Right atrium auricular region (tissue), 2 donors: ENCODE measurements at regions not wholly inside any gene's neighbourhood (a gene's known extent, or its start where the extent isn't known, plus 50 kb on each side); places are given as distances from the start of the nearest gene placed in this dataset.

Experiments
- DNase-seq: peaks from one replicate; pipeline ENCODE4 v3.0.0-alpha.2; 2019; ENCODE audit warnings: low spot score
- H3K27ac ChIP-seq, 2 donors: fragments of 200-600 bp; sonication (generic); 1 replicate in 1 of 2; 2 replicates in 1 of 2; pipeline ENCODE4 v1.5.1; 2016 to 2019
- H3K27me3 ChIP-seq, 2 donors: fragments of 200-600 bp; sonication (generic); one replicate each; pipeline versions ENCODE4 v1.5.1 to v1.6.0; 2017 to 2019
- H3K36me3 ChIP-seq: fragments of 200-600 bp; sonication (generic); one replicate; pipeline ENCODE4 v1.5.1; 2016
- H3K4me1 ChIP-seq, 2 donors: fragments of 200-600 bp; sonication (generic); one replicate each; pipeline versions ENCODE4 v1.5.1 to v1.6.0; 2017 to 2019
- H3K4me3 ChIP-seq, 2 donors: fragments of 200-600 bp; sonication (generic); 1 replicate in 1 of 2; 2 replicates in 1 of 2; pipeline ENCODE4 v1.5.1; 2017 to 2019; ENCODE audit warnings: mild to moderate bottlenecking in 1 of 2, moderate library complexity in 1 of 2
- H3K9me3 ChIP-seq, 2 donors: fragments of 200-600 bp; sonication (generic); one replicate each; pipeline ENCODE4 v1.5.1; 2019
- CTCF ChIP-seq, 2 donors: fragments of 200-600 bp; sonication (generic); IDR thresholded peaks; one replicate each; pipeline ENCODE4 v1.5.1; 2019; ENCODE audit warnings: antibody characterized with exemption in 2 of 2

GRCh38 chr19:32294871-32295438 lies 50.5 kb upstream of the ZNF507 start:
- Histone ChIP-seq H3K27me3 (no peaks in the 10 kb centered on the region), H3K4me1 (no peaks in the 10 kb centered on the region), H3K4me3 (no peak overlapping the region), H3K9me3 (peaks cover 0 to 3% of the 10 kb centered on the region in 2 donors), H3K36me3 (no peaks in the 10 kb centered on the region), H3K27ac (no peak overlapping the region)
- no peak for TF ChIP-seq CTCF (IDR thresholded peaks at IDR 0.05)
- no peak for DNase-seq
